HK-2 (cell line): ENCODE measurements at regions not wholly inside any gene's neighbourhood (a gene's known extent, or its start where the extent isn't known, plus 50 kb on each side); places are given as distances from the start of the nearest gene placed in this dataset.

Experiments
- DNase-seq: peaks from one replicate; pipeline ENCODE4 v3.0.0-alpha.2; 2018; ENCODE audit not compliant: unreplicated experiment

DNA sequence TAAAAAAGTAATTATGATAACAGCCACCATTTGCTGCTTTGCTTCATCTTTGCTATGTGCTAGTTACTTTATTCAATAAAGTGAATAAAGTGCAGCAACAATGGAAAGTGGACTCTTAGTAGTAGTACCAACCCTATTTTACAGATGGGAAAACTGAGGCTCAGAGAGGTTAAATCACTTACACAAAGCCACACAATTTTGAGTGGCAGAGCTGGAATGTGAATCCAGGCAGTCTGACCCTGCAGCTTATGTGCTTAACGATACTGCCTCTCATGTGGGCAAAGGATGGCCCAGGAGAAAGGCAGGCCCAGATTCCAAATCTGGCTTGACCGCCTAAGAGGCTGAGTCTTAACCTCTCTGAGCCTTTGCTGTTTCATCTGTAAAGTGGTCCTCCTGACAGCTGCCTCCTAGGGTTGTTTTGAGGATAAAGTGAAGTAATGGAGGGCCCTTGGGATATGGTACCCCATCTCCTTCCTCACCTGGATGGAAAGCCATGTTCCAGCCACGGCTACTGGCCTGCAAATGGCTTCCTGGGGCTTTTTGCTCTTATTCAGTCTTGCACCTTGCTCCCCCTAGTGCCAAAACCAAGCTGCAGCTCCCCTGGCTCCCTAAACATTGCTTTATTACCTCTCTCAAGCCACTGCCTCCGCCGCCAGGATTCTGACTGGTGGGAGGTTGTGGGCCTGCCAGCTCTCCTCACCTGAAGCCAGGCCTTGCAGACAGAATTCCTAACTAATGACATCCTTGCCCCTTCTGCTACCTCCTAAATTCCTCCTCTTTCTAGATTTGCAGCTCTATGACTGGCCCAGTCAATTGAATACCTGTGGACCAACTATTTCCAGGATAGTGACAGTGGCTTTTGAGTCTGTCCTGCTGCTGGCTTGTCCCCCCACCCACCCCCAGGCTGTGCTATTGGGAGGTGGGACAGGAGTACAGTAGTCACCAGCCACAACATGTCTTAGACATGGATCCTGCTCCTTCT lies 283.3 kb upstream of the PWP1 start:
- DNase-seq: peak; percentile 62

DNA sequence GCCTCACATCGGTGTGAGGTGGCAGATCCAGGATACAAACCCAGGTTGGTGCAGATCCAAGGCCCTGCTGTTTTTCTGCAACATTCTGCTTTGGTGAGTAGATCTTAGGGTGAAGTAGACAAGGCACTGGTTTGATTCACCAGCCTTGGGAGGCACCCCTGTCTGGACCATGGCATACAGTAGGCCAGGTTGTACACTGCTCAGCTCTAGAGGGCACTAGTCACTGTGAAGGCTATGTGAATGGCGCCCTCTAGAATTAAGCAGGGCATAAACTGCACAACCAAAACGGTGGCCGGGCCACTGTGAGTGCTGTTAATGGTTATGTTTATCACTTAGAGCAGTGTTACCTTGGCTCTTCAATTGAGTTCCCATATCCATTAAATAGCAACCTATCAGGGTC lies 280.6 kb upstream of the PWP1 start:
- no peak for DNase-seq

DNA sequence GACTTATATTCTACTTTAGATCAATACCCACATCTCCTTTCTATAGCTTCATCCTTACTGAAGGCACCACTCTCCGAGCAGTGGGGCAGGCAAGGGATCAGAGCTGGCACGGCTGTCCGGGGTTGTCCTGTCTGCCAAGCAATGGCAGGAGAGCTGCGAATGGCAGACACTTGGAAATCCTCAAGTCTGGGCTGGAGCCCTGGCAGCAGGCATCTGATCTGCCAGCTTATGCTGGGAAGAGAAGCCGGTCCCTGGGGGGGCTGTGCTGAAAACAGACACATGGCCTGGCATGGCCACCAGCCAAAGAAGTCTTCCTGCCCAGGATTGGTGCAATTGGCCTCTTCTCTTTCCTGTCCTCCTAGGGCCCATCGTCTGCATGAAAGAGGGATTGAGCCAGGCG lies 280.2 kb upstream of the PWP1 start:
- DNase-seq: no peak

DNA sequence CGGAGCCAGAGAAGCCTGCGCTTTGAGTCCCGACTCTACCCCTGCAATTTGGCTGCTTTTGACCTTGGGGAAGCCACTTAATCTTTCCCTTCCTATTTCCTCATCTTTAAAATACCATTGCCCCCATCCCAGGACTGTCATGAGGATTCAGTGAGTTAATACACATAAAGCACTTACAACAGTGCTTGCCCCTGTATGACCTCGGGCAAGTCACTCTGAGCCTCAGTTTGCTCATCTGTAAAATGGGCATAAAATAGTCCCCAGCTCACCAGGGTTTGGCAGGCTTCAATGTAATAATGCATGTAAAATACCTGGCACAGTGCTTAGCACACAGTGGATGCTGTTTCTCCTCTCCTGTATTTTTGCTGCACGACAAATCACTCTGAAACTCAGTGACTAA lies 278.7 kb upstream of the PWP1 start:
- no peak for DNase-seq

DNA sequence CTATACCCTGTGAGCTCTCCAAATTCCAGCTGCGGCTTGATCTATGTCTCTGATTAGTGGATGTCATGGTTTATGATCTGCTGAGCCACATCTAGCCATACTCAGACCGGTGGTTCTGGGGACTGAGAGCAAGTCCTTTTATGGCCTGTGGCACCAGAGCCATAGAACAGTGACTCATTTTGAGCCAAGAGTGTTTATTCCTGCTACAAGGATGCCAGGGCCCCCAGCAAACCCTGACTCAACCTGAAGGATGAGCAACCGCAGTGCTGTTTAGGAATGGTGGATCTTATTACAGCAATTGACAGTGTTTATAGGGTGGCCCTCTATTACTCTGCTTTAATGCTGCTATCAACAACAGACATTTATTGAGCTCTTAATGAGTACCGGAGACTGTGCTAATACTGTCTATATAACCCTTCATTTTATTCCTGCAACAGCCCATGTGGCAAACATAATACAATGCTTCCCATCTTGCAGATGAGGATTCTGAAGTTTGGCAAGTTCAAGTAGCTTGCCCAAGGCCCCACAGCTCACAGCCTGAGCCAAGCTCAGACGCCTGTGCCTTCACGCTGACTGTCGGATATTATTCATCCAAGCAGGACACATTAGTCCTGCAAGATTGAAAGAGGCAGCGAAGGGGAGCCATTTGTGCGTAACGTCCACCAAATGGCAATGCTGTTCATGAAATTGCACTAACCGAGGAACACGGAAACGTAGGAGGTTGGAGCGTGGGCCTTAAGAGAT lies 273.6 kb upstream of the PWP1 start:
- DNase-seq: peak; percentile 80

DNA sequence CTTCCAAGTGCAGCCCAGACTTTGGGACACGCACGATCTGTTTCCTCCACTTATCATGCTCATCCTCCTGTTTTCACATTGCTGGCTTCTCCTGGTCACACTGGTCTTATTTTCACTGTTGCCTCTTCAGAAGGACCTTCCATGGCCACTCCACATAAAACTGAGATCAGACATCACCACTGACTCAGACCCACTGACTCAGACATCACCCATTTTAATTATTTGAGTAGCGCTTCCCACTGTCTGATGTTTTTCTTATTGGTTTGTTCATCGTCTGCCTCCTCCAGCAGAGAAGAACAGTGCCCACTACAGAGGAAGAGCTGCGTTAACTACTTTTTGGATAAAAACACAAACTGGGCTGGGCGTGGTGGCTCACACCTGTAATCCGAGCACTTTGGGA lies 270.5 kb upstream of the PWP1 start:
- no peak for DNase-seq

DNA sequence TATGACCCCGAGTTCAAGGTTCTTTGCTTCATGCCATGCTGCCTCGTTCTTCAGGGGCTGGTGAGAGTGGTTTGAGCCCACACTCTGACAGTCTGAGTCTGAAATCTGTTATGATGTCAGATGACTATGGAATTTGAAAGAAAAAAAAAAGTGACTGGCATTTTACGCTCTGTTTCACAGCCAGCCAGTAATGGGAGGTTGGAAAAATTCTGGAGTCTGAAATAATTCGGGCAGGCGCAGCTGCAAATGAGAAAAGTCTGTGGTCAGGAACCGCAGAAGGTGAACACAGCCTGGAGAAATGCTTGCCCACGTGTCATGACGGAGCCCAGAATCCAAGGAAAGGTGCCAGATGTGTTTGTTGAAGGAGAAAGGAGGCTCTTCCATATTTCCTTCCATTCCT lies 269.8 kb upstream of the PWP1 start:
- peak; percentile 52 for DNase-seq

DNA sequence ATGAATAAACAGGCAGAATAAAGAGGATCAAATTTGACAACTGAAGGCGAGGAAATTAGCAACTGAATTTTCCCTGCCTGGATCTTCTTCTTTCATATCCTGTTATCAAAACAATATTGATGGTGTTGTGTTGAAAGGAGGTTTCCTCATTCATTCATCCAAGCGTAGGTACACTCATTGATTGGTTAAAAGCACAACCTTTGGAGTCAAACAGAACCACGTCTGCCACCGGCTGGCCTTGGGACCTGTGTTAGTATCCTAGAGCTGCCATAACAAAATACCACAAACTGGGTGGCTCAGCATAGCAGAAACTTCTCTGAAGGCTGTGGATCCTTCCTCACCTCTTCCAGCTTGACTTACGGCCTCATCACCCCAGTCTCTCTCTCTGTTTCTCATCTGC lies 268.6 kb upstream of the PWP1 start:
- no peak for DNase-seq

DNA sequence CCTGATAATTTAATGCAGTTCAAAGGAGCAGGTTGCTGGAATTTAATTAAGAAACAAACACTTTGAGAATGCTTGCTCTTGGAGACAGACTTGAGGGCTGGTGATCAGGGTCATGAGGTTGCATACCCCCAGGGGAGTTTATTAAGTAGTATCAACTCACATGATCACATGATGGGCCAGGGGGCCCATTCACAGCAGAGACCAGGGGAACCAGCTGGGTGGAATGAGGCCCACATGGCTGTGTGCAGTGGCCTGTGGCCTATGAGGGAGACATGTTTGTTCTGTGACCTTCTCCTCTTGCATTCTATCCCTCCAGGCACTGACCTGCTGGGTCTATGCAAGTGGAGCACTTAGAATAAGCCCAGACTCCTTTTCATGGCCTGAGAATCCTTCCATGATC lies 266.6 kb upstream of the PWP1 start:
- no peak for DNase-seq

DNA sequence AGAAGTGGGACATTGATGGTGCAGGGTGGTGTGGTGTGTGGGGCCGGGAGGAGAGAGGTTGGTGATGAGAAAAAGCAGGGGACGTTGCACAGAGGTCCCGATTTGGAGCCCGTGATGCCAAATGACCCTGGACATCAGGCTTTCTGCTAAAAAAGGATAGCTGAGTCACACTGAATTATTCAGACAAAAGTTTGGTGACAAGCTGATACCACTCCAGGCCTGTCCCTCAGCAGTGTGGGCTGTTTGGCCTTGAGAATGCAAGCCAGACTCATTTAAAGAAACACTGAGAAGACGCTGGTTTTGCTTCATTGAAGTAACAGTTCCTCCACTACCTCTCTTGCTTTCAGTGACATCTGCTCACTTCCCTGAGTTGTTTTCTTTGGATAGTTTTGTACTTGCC lies 262.1 kb upstream of the PWP1 start:
- no peak for DNase-seq

DNA sequence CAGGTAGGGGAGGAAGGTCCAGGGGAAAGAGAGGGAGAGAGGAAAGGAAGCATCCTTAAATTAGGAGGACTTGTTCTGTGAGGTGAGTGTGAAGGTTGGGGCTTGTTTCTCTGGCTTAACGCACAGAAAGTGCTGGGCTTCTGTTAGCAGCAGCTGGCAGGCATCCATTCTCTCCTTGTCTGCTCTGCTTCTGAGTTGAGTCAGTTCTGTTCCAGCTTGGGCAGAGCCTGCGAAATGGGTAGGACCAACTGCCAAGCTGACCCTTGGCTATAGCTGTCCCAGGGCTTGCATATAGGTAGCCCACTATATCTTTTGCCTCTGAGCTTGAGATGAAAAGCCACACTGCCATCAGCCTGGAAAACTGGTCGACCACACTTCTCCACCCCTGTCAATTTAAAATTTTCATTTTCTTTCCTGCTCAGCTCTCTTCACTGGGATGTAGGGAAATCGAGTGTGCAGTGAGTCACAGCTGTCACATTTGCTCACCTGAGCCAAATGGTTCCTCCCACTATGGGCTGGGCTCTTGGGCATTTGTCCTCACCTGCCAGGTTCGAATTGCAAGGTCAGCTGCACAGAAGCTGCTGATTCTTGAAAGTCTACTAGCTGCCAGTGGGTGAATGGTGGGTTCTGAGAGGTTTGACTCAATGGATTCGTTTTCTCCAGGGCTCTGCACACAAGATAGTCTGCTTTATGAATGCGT lies 256.4 kb upstream of the PWP1 start:
- DNase-seq: no peak

DNA sequence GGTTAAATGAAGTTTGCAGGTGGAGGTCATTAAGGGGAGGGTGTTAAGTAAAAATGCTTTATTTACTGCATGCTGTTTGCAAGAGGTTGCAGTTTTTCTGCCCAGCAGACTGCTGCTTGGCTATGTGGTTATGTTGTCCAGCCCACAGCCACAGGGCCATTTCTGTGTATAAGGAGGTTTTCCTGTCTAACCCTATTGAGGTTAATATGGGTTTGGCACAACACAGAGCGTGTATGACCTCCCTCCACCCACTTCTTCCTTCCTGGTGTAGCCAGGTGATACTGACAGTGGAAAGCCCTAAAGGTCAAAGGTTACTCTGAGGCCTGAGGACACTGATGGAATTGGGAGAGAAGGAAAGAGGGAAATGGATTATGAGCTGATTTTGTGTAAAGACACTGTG lies 253.7 kb upstream of the PWP1 start:
- DNase-seq: no peak

DNA sequence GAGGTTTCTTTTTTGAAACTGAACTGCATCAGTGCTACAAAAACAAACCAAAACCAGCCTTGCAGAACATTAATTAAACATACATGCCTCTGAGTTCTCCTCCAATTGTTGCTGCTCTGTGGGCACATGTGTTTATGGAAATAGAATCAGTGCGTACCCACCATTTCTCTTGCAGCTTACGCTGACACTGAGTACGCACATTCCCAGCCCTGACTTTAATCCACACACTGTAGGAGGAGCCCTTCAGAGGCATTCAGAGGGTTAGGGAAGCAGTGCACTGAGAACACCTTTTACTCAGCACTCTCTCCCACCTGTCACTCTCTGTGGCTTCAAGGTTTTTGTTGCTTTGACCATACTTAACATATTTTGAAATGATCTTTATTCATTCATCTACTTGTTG lies 250.5 kb upstream of the PWP1 start:
- DNase-seq: no peak

DNA sequence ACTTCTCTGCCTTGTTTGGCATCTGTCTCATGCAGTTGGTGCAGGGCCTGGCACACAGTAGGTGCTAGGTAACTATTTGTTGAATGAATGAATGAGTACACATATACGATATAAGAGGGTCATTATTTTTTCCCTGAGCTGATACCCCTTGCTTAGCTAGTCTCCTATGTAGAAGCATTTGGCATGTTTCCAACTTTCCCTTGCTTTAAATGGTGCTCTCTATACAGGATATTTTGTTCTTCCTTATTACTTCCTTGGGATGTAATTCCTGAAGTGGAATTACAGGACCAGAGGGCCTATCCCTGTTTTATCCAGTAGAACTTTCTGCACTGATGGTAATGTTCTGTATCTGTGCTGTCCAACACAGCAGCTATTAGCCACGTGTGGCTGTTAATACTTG lies 250.1 kb upstream of the PWP1 start:
- DNase-seq: no peak

DNA sequence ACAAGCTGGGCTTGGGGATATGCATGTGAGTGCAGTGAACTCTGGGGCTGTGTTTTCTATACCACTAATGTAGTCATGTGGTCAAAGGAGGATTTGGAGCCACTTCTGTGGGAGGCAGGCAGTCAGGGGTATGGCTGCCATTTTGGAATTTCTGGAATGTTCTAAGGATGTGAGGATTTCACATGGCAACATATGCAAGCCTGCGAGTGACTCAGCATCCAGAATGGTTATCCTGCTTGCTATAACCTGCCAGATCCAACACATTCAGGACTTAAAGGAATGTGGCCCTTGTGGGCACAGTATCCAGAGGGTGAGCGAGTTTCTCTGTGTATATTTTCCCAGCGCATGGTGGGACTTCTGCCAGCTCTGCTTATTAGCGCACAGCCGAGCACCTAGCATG lies 249.2 kb upstream of the PWP1 start:
- DNase-seq: peak; percentile 7

DNA sequence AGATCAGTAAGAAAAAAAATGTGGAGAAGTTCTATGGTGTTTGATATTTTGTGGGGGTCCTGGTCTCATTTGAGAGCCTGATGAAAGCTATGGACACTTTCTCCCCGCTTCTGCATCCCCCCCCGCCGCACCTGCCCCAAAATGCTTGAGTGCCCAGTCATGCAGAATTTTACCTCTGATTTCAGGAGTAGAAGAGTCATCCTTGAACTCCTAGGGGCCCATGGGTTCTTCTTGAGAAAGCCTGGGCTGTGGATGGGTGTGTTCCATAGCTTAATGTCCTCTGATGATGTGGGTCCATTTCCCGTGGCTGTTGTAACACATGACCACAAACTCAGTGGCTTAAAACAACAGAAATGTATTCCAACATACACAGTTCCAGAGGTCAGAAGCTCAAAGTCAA lies 248.8 kb upstream of the PWP1 start:
- no peak for DNase-seq

DNA sequence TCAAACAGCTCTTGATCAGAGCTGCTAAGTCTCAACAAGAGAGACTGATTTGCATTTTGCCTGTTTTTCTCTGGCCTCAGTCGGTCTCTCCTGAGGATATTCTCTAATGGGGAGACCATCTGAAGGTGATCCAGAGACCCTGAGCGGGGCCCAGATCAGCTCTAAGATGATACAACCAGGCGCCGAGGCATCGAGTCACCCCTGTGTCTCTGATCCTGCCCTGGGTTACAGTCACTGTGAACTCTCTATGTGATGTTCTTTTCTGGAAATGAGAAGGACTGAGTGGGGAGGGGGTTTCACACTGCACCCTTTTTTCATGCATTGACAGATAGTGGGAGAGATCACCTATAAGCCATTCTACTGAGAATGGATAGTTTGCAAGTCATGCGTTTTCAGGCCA lies 247.6 kb upstream of the PWP1 start:
- DNase-seq: no peak

DNA sequence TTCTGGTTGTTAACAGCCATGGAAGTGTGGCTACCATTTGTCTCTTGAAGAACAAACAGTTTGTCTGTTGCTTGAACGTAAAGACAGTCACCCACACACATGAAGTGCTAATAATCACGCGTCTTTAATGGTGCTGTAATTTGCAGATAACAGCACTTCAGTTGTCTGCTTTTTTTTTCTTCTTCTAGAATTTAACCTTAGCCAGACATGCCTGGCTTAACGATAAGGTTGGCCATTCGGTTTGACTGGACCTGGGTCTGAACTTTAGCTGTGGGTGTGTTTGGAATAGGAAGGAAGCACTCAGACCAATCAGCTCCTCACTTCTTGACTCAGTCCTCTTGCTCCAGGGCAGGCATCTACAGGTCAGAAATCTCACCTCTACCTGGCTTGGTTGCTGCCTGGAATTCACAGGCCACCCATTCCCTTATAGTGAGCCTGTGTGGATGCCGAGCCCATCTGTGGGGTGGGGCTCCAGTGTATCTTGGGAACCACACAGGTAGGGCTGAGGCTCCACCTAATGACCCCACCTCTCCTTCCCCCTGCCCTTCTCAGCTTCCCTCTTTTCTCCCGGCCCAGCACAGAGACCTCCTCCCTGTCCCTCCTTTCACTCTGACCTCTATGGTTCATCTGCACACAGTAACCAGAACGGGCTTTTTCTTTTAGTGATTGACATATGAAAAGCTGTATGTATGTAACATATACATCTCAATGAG lies 246.4 kb upstream of the PWP1 start:
- no peak for DNase-seq

DNA sequence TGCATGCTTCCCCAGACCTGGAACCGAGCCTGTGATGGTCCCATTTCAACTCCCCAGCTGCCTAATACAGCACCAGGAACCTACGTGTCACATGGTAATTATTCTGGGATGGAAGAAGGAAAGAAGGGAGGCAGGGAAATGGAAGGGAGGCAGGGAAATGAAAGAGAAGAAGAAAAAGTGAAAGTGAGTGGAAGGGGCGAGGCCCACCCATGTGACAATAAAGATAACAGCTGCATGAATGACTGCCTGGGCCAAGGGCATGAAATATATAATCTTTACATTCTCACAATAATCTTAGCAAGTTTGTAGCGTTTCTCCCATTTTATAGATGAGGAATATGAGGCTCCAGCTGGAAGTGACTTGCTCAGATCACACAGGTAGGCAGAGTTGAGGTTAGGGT lies 245.0 kb upstream of the PWP1 start:
- no peak for DNase-seq

DNA sequence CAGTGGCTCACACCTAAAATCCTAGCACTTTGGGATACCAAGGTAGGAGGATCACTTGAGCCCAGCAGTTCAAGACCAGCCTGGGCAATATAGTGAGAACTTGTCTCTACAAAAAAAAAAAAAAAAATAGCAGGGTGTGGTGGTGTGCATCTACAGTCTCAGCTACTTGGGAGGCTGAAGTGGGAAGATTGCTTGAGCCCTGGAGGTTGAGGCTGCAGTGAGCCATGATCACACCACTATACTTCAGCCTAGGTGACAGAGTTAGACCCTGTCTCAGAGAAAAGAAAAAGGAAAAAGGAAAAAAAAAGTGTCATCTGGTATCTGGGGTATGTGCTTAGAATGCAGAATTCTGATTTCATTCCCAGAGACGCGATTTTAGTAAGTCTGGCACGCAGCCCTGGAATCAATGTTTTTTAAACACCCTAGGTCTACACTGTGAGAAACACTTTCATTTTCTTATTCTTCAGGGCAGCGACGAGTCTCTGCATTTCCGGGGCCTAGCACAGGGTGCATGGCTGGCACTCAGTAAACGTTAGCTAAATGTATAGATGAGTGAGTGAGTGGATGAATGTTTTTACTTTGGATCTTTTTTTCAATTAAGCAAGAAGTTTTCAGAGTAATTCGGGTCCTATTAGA lies 243.8 kb upstream of the PWP1 start:
- no peak for DNase-seq

DNA sequence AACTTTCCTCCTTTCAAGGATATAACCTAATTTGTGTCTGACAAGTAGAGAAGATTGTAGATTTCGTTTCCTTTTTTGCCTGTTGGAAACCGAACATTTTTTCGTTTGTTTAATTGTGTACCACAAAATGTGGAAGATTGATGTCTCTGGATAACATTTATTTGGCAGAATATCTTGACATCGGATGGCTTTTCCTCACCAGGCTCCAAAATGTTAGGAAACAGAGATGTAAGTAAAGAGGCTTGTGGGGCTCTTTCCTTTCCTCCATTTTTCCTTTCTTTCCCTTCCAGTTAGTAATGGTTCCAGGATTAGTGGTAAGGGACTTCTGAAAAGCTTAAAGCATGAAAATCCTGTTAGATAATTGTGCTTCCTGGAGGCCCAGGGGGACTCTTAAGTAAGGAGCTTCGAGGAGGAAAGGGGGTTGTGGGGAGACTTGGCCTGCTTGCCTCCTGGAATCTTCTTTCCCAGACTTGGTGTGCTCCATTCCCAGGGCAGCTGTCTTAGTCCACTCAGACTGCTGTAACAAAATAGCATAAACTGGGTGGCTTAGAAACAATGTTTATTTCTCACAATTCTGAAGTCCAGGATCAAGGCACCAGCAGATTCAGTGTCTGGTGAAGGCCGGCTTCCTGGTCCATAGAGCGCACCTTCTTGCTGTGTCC lies 243.1 kb upstream of the PWP1 start:
- DNase-seq: no peak
